OCI-M2 (cell line): ENCODE measurements at regions not wholly inside any gene's neighbourhood (a gene's known extent, or its start where the extent isn't known, plus 50 kb on each side); places are given as distances from the start of the nearest gene placed in this dataset.

Experiments used
- DNase-seq: peaks from one replicate; lab custom pipeline; 2025; ENCODE audit not compliant: unreplicated experiment; lab: John Stamatoyannopoulos, UW

DNA sequence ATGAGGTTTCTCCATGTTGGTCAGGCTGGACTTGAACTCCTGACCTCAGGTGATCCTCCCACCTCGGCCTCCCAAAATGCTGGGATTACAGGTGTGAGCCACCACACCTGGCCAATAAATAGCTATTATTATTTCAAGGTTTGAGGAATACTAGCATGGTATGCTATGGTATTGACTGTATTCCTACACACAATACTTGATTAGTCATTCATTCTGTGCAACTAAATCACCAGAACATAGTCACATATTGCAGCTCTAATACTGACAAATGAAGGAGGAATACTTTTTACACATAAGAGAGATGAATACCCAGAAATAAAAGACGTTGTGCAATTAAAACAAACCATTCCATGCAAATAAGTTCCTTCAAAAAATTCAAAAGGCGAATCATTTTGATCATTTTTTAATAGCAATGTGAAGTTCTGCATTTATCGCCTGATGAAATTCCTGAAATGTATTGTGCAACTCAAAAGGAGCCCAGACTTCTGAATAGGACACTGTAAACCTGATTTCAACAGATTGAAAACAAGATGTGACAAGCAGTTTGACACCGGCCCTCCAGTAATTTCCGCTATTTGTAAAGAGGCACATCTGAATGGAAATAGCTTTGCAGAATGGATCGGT is 687.4 kb upstream of the SEMA6A start:
- no peak for DNase-seq

DNA sequence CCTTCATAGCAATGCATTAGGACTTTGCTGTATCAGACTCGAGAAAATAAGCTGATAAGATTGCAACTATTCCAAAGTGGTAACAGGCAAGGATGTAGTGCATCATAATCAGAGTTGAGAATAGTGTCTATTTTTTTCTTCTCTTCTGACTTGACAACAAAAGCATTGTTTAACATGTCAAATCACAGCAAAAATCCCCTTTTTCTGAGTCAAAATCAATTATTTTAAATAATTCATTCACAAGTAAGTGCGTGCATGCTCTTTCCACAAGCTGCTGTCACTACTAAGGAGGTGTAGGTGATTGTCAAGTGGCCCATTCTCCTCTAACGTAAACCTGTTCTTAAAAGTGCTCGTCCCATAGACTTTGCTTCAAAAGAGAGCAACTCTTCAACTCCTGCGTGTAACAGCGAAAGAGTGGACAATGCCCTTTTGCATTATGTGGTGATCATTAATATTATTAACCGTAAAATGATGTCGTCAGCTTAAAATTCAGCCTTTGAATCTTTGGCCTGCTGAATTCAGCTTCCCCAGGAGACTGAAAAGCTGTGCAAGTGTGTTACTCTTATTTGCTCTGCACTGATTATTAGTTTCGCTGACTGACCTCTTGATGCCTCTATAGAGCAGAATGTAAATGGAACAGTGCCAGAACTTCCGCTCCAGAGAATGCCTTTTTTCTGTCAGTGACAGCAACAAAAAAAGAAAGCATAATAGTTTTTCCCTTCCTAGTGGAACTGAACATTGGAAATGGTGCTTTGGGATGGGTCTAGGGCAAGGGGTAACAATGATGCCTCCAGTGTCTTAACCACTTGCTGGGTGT is 680.8 kb upstream of the SEMA6A start:
- DNase-seq = no peak

DNA sequence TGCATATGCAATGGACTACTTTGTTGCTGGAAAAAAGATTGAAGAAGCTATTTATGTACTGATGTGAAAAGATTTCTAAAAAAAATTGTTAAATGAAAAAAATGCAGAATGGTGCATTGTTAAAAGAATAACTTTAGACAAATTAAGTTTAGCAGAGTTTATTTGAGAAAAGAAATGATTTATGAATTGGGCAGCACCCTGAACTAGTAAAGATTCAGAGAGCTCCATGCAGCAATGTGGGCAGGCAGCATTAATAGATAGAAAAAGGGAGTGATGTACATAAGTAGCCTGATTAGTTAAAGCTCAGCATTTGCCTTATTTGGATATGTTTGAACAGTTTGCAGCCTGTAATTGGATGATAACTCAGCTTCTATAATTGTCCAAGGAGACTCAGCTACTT is 677.9 kb upstream of the SEMA6A start:
- no peak for DNase-seq

DNA sequence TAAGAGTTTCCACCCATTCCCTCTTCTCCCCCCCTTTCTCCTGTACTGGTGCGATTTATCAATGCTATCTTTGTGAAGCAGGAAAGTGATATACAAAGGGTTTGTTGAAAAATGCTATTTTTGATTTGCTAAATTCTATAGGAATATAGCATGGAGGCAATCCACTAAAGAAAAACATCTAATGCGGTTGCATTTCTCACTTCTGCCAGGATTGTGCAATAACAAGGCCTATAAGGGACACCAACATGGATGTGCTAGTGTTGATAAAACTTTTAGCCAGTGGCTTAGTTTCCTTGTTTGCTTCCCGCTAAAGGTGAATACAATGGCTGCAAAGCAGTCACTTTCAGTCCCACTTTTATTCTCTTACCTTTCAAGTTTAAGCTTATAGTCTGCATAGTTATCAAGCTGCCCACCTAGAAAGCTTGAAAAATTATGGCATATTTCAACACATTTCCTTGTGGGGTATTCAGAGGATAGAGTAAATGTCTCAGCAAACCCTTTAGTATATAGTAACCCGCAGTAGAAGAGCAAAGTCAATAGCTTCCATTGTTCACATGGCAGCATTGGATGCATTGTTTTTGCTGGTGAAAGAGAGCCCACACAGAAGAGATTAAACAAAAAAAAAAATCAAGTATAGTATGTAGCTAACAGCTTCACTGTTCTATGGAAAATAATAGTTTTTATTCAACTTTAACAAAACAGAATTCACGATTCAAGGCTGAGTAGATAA is 674.6 kb upstream of the SEMA6A start:
- no peak for DNase-seq

DNA sequence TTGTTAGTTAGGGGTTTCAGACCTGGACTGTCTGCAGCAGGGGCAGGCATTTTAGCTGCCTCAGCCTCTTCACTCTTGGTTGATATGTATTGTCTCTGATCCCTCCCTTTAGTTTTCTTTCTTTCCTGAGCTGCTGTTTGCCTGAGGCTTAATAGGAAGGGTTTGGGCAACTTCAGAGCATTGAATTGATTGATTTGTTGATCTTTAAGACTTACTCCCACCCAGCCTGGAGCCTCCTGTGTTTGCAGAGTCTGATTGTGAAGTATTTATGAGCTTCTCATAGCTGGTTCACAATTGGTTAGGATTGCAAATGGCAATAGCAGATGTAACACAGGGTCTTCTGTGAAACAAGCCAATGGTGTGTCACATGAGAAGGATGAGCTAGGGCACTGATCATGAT is 671.8 kb upstream of the SEMA6A start:
- no peak for DNase-seq

DNA sequence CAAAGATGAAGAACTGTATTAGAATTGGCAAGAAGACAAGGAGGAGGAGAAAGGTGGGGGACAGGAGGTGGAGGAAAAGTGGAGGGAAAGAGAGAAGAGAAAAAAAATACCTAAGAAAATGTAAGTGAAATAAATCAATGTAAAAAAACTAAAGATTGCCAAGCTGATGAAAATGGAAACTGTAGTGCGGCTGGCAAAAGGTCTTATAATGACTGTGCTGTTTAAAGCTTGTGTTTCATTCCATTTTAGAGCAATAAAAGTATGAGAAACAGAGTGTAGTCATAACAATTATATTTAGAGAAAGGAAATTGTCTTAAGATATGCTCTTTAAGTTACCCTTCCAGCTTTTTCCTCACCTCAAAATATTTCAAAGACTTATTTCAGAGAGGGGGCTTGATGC is 670.5 kb upstream of the SEMA6A start:
- no peak for DNase-seq

DNA sequence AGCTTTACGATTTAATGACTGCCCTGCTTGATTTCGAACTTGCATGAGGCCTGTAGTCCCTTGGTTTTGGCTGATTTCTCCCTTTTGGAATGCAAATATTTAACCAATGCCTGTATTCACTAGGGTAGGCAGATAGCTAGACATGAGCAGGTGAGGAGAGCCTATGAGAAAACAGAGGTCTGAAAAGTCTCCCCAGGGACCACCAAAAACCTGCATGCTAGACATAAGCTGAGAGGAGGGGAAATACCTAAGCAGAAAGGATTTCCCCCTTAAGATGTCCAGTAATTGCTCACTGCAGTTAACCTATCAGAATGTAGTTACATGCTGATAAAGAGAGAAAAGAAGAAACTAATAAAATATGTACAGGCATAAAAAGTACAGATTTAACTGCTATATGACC is 667.4 kb upstream of the SEMA6A start:
- no peak for DNase-seq

DNA sequence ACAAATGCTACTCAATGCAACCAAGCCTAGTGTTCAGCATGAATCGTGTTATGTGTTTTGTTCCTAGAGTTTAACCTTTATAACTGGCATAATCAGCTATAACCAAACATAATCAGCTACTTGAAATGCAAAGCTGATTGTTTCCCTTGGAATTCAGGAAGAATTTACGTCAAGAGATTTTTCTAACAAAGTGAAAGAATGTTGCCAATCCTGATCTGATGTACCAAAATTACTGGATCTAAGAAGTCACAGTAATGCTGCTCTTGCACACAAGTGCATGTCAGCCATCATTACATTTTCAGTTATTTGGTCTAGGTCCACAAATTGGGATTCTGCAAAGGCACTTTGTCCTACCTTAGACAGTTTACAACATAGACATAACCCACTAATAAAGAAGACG is 662.3 kb upstream of the SEMA6A start:
- no peak for DNase-seq

DNA sequence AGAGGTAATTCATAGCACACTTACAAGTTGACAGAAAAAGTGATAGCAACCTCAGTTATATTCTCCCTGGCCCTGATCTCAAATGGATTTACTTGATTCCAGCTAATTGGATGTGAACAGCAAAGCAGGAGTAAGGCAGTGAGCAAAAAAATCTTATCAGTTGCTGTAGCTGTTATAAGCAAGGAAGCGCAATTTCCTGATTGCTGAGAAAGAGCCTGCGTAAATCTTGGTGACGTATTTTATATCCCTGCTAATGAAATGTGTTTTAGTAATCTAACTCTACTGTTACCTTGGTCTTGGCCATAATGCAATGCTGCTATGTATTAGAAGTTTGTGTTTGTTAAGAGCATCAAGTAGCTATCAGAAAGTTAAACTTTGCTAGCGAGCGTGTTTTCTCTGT is 661.2 kb upstream of the SEMA6A start:
- no peak for DNase-seq

DNA sequence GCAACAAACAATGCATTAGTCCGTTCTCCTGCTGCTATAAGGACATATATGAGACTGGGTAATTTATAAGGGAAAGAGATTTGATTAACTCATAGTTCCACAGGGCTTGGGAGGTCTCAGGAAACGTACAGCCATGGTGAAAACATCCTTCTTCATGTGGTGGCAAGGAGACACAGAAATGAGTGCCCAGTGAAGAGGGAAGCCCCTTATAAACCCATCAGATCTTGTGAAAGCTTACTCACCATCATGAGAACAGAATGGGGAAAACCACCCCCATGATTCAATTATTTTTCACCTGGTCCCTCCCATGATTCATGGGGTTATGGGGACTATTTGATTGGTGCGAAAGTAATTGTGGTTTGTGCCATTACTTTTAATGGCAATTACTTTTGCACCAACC is 655.8 kb upstream of the SEMA6A start:
- DNase-seq = no peak

DNA sequence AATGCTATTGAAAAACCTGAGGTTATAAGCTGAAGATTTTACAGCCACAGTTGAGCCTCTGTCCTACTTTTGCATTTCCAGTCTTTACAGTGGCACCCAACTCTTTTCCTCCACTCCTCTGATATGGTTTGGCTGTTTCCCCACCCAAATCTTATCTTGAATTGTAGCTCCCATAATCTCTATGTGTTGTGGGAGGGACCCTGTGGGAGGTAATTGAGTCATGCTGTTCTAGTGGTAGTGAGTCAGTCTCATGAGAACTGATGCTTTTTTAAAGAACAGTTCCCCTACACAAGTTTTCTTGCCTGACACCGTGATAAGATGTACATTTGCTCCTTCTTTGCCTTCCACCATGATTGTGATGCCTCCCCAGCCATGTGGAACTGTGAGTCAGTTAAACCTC is 646.1 kb upstream of the SEMA6A start:
- no peak for DNase-seq

DNA sequence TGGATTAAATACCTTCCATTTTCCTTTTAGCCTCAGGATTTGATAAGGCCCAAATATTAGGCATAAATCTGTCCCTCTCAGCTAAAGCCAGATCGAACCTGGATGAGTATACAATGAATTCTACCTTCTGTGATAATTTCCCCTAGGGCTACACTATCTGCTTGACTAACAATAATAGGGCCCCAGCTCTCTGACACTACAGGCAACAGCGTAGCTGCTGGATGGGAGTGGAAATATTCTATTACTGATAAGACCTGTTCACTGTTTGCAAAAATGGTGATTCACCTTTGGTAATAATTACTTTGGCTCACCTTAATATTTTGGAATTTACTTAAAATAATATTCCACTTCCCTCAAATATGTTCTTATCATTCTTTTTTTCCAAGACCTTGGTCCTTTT is 644.2 kb upstream of the SEMA6A start:
- DNase-seq = no peak

DNA sequence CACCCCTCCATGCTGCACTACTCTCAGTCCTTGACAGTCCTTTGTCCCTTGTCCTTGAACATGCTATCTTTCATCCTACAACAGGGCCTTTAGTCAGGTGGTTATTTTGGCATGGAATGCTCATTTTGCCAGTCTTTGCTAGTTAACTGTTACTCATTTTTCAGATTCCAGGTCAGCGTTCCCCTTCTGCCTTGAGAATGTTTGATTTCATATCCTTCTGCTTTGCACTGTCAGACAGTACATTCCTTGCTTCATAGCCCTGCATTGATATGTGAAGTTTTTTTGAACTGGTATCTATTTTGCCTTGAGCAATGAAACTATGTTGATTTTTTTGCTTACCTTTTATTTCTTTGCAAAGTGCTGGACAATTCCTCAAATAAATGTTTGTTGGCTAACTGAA is 638.2 kb upstream of the SEMA6A start:
- DNase-seq = no peak

DNA sequence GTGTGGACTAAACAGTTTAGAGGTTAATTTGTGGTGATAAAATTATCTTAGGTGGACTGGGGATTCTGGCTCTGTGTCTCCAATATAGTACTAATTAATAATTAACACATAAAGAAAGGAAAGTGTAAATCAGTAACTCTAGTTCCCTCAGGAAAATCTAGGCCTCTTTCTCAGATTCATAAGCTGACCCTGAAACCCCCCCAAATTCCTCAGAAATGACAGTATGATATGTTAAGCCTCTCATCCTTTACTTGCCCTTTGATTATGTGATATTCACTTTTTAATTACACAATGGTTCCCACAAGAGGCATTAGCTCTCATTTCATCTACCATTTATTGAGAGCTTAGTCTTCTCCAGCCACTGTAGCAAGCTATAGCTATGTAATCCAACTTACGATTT is 636.2 kb upstream of the SEMA6A start:
- DNase-seq = no peak

DNA sequence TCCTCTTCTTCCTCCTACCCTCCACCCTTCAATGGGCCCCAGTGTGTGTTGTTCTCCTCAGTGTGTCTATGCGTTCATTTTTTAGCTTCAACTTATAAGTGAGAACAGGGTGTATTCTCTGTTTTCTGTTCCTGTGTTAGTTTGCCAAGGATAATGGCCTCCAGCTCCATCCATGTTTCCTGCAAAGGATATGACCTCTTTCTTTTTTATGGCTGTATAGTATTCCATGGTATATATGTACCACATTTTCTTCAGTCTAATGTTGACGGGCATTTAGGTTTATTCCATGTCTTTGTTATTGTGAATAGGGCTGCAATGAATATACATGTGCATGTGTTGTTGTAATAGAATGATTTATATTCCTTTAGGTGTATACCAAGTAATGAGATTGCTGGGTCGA is 634.9 kb upstream of the SEMA6A start:
- no peak for DNase-seq

DNA sequence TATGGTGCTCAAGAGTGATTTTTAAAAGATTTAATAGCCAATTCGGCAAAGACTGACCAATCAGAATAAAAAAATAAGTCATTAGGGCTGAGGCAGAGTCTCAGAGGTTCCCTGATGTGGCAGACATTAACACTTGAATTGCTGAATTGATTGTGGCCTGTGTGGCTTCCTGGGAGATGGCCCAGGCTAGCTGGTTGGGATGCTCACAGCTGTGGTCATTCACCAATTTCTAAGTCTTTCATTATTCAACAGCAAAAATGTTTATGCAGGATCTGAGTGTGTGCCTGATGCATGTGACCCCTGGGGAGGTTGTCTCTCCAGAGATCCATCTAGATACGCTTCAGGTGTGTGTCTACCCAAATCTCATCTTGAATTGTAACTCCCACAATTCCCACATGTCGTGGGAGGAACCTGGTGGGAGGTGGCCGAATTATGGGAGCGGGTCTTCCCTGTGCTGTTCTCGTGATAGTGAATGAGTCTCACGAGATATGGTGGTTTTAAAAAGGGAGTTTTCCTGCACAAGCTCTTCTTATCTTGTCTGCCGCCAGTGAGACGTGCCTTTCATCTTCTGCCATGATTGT is 632.6 kb upstream of the SEMA6A start:
- no peak for DNase-seq

DNA sequence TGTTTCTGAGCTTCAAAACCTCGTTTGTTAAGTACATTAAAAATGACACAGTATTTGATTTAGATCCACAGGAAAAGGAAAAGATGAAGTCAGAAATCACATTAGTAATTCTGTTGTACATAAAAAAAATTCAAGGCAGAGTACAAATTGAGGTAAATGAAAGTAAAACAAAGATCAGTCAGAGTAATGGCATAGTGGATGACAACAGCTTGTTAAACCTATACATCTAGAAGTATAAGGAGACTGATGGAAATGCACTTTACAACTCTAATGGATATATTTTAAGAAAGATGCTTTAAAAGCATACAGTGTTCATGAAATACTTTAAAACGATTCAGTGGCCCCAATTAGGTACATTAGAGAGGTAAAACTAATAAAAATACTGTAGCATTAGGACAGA is 631.3 kb upstream of the SEMA6A start:
- no peak for DNase-seq

DNA sequence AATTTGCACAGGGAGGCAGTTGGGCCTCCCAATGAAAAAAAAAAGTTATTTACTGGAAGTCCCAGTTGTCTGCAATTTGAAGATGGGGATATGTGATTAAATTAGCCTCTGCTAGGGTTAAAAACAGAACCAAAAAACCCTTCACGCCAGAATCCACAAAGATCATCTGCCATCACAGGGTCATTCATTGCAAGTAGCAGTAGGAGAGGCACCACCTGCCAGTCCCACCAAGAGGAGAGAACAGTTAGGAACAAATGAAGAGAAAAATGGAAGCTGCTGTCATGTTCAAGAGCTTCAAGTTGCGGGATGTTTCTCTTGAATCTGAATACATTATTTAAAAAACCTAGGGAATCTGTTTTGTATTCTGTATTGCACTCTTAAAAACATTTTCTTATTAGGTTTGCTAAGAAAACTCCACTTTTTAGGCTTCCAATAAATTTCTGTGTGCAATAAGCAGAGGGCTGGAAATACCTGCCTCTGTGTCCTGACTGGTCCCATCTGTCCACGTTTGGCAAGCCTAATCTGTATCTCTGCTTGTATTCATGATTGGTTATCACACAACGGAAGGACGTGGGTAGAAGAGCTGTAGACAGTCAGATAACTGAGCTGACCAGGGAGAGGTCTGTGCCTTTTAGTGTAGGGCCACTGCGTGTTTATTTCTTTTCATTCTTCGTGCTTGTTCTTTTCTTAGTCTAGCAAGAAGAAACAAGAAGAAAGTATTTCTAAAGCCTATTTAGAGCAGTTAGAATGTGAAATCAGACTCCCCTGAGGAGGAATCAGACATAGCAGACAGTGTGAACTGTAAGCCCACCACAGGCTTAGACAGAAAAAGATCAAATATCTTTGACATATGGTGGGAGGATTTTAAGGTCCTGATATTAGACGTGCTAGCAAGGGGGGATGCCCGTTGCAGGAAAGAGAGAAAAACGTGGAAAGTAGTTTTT is 630.6 kb upstream of the SEMA6A start:
- no peak for DNase-seq

DNA sequence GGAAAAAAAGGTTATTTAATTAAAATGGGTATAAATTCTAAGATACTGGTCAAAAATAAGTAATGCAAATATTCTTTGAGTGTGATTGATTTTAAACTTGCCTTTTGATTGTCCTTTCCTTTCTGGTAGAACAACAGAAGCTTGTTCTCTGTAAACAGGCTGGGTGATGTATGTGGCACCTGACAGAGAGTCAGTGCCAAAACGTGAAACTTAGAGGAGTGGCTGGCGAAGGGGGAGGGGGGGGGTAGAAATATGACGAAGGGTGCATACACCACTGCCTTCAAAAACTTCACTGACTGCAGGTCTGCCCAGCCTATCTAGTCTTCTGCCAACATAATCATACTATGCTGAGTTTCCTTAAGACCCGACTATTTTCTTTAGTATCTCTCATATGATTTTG is 629.8 kb upstream of the SEMA6A start:
- DNase-seq = no peak

DNA sequence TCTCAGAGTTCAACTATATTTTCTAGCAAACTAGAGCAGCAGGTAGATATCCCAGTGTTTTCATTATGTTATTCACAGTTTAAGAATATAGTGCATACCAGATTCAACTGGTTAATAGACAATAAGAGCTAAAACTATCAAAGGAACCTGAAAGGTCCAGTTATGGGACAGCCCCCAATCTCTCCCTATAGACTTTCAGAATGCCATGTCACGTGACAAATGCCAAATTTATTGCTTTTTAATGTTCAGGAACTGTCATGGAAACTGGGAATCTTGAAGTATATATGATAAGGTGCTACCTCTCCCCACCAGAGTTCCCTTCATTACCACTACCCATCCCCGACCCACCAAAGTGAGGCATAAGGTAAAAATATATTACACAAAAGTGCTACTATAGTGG is 629.0 kb upstream of the SEMA6A start:
- DNase-seq = no peak

DNA sequence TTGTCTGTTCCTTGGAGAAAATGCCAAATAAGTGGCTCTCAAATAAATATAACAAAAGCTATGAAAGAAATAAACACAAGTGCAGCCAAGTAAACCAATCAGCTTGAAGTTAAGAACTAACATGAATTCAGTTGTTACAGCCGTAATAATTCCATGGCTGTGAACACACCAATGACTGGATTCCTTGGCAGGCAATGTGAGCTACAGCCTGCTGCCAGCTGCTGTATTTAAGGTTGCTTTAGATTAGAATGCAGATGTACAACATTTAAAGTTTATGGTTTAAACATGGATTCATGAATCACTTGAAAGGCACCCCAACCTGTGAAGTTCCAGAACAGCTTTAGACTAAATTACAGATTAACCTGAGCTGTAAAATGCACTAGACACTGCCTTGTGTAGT is 626.4 kb upstream of the SEMA6A start:
- DNase-seq = no peak
